A204.1 (cell line): ENCODE measurements at regions not wholly inside any gene's neighbourhood (a gene's known extent, or its start where the extent isn't known, plus 50 kb on each side); places are given as distances from the start of the nearest gene placed in this dataset.
"Not testable (repeated sequence)": the region's sequence is repeated elsewhere in the genome, so short reads cannot be mapped to it uniquely, and the experiment has no call there.

Source experiments
- FAIRE-seq: peaks from 2 replicates; lab custom pipeline; 2012; peaks lifted over from hg19 to GRCh38; lab: Jason Lieb, UNC

DNA sequence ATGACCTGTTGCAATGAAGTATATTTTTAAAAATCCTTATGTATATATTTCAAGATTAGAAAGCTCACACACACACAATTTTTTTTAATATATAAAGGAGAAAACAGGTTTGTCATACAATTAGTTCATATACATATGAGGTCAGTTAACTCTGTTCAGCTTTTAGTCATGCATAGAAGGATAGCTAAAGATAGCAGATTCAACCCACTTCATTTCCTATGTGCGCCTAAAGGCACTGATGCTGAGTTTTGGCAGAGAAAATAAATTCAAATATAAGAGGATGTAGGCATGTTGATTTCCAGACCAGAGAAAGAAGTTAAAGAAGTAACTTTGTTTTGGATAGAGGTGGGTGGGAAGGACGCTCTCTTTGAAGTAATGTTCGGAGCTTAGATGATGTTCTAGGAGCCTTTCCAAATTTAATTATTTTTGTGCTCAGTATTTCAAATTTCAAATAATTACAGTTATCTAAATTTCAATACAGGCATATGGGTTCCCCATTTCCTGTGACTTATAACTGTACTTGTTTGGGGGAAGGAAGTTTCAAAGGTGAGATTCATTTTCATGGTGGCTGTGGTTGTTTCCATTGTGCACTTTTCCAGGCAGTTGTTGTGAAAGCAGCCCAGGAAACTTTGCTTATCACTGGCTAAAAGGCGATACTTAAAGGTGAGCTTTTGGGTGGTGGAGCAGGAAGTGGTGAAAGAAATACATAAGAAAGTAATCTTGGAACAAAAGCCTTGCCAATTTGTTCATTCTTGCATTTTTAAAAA lies 523.4 kb upstream of the FANCL start:
- FAIRE-seq, result no peak

DNA sequence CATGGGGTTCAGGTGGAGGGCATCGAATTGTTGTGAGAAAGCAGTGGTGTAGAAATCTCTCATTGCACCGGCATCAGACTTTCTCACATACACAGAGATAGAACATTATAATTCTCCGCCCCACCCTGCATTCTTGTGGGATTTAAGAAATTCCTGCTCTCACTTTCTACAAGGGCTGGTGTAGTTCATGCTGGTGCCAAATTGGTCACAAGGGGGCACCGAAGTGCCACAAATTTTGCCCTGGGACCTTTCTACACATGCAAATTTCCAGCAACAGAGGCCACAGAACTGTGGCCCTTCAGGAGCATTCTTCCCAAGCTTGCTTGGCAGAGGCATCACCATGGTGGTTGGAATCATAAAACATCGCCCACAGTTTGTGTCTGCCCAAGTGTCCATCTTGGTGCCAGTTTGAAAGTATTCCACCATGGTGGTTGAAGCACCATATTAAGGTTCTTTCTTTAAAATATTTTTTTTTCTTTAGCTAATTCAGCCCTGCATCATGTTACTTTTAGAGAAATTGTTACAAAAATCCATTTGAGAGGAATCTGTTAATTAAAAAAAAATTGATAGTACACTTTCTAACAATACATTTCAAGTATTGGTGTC lies 521.2 kb upstream of the FANCL start:
- no peak for FAIRE-seq

DNA sequence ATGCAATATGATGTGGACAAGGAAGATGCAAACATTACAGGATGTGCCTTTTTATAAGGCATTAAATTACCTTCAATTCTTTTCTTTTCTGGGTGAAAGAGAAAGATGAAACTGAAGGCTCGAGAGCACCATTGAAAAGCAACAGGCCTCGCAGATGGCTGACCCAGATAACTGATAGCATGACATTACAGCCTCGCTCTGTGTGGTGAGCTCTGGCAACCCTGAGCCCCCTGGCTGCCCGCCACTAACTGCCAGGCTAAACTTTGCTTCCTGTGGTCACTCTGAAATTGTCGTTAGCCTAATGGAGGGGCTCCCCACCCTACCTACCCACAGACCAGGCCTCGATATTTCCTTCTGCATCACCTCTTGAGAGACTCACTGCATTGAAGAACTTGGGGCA lies 516.8 kb upstream of the FANCL start:
- FAIRE-seq, result no peak

DNA sequence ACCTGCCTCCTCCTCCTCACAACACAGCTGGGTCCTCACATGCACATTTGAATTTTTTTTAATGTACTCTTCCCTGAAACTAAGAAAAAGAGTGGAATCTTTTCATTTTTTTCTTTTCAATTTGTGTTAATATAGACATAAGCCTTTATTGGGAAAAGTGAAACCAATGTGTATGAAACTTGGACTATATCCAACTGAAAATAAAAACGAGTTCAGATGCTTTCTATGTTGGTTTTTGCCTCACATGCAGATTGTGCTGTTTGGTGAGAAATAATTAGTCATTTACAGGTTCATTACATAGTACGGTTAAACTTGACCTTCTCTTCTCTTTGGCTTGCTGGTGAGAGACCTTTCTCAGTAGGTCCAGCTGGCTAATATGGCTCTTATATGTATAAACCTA lies 515.2 kb upstream of the FANCL start:
- FAIRE-seq, result no peak

DNA sequence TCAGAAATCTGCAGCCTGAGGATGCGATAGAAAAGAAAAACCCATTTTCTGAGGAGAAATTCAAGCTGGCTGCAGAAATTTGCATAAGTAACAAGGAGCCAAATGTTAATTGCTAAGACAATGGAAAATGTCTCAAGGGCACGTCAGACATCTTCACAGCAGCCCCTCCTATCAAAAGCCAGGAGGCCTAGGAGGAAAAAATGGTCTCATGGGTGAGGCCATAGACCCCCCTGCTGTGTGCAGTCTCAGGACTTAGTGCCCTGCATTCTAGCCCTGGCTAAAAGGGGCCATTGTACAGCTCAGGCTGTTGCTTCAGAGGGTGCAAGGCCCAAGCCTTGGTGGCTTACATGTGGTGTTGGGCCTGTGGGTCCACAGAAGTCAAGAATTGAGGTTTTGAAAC lies 511.4 kb upstream of the FANCL start:
- FAIRE-seq, result not testable (repeated sequence)

DNA sequence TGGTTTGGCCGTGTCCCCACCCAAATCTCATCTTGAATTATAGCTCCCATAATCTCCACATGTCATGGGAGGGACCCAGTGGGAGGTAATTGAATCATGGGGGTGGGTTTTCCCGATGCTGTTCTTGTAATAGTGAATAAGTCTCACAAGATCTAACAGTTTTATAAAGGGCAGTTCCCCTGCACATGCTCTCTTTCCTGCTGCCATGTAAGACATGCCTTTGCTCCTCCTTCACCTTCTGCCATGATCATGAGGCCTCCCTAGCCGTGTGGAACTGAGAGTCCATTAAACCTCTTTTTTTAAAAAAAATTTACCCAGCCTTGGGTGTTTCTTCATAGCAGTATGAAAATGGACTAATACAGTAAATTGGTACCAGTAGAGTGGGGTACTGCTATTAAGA lies 510.6 kb upstream of the FANCL start:
- FAIRE-seq, result not testable (repeated sequence)

DNA sequence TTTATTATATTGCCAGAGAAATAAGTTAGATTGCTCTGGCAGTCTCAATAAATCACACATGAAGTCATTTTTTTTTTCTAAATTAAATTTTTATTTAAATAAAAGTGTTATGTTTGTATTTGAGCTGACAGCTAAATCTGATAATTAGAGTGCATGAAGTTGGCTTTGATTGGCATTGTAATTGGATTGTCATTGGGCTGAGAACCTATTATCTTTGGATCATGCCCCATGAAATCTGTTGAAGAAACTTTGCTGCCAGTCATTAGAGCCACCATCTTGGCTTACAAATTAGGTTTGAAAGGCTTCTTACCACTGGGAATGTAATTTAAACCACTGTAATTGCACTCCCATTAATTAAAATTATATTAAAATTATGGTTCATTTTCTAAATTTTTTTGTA lies 507.9 kb upstream of the FANCL start:
- no peak for FAIRE-seq

DNA sequence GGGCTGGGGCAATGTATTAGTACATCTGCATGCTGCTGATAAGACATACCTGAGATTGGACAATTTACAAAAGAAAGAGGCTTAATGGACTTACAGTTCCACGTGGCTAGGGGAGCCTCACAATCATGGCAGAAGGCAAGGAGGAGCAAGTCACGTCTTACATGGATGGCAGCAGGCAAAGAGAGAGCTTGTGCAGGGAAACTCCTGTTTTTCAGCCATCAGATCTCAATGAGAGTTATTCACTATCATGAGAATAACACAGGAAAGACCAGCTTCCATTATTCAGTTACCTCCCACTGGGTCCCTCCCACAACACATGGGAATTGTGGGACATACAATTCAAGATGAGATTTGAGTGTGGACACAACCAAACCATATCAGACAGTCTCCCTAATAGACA lies 504.2 kb upstream of the FANCL start:
- not testable (repeated sequence) for FAIRE-seq

DNA sequence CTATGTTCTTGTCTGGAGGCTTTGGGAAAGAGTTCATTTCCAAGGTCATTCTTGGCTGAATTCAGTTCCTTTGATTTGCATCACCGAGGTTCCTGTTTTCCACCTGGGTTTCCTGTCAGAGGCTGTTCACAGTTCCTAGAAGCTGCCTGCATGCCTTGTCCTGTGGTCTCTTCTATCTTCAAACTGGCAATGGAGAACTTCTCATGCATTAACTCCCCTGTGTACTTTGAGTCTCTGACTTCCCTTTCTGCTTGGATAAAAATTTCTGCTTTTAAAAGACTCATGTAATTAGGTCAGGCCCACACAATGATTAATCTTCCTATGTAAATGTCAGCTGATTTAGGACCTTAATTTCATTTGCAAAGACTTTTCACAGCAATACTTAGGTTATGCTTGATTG lies 499.3 kb upstream of the FANCL start:
- FAIRE-seq, result no peak

DNA sequence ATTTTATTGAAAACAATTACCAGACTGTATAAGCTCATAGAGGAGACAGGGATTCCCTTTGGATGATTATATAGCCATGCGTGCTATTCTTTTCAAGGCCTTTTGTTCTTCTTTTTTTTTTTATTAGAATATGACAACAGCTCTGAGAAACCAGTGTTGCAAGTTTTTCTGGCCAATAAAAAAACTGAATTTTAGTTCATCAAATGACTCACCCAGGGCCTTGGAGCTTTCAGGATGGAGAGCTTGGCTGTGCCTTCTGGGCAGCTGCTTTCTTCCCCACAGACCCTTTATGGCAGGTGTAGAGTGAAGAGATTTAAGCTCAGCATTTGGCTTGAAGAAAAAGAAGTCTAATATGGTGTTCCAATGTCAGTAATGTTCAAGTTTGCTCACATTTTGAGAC lies 497.9 kb upstream of the FANCL start:
- no peak for FAIRE-seq

DNA sequence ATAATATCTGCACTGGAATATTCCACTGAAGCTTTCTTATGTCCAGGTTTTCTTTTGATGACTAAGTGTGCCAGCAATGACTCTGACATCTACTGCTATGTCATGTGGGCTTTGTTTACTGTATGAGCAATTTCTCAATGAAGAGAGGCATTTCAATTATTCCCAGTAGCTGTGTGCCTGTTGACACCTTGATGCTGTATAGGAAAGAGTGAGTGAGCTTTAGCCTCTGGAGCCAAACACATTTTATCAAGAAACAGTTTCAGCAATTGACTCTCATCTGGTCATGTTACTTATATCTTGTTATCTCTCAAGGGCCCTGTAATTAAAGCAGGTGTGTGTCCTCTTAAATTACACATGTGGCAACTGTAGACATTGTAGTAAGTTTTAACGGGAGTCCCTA lies 493.2 kb upstream of the FANCL start:
- FAIRE-seq, result no peak

DNA sequence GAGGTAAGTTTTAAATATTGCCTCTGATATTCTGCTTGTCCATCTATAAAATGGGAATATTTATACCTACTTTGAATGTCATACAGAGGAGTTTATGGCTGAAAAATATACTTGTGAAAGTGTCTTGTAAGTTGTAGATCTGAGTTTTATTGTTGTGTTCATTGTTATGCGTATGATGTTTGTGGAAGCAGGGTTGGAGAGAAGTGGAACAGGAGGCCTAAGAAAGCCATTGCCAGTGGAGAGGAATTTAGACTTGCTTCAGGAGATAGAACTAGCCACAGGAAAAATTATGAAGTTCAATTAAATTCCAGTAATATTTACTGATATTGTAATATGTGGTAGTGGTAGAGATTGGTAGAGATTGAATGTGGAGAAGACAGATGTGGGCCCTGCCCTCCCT lies 491.9 kb upstream of the FANCL start:
- FAIRE-seq, result no peak

DNA sequence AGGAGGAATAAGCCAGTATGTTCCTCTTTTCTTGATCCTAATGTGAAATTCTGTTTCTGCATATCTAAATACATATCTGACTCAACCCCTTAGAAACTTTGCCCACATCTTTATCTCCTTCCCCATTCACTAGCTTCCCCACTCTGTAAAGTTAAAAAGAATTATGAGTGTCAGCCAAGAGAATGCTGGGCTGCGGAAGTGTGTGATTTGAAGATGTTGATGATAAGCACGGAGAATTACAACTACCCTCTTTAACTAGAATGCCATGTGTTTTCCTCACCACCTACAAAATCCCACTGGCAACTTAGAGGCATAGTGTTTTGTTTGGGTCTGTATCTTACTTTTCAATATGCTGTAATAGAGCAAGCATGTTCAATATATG lies 490.4 kb upstream of the FANCL start:
- no peak for FAIRE-seq

DNA sequence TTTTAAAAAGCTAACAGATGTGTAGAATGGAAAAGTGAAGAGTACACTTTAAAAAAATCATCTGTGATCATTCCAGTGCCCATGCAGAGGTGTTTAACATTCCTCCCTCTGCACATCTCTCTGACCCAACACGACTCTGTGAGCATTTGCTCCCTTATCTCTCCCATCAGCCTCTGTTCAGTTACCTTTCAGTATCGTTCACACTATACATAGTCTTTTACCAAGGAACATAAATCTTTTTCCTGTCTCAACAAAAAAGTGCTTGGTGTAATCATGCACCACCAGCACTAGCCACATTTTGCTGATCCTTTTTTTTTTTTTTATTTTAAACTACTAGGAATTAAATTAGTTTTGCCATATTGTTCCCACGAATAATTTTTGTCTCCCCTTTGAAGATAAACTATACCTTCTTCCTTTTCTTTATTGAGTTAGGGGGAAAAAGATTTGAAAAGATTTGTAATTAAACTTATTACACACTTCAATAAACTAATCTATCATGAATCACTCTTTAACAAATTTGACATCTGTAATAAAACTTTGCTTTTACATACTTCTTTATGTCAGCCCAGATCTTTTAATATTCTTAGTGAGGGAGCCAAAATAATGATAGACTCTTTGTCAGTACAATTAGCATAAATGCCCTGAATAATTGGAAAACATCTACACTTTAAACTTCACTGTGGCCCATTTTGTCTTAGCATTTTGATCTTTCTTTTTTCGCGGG lies 489.8 kb upstream of the FANCL start:
- FAIRE-seq, result no peak

DNA sequence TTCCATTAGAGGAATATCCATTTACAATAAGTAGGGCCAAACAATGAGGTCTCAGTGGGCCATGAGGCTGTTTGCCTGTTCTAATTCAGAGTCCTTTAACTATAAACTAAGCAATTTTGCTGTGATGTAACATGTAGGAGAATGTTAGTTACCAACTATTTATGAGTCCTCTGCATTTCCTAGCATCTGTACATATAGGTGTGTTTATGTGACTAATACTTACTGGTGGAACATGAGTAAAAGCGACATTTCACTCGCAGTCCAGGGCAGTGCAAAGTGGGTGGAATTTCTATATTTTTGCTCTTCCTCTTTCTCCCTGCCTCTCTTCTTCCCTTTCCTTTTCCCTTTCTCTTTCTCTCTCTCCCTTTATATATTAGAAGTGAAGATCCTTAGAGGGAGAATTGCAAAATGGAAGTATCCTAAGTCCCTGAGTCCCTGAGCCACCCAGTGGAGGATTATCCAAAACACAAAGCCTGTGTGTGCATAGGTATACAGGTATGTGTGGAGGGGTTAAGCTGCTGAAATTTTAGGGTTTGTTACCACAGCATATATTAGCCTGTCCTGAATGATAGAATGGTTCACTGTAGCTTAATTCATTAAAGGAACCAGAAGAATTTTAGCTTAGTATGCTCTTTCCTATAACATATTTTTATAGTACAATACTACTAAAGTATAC lies 487.0 kb upstream of the FANCL start:
- no peak for FAIRE-seq

DNA sequence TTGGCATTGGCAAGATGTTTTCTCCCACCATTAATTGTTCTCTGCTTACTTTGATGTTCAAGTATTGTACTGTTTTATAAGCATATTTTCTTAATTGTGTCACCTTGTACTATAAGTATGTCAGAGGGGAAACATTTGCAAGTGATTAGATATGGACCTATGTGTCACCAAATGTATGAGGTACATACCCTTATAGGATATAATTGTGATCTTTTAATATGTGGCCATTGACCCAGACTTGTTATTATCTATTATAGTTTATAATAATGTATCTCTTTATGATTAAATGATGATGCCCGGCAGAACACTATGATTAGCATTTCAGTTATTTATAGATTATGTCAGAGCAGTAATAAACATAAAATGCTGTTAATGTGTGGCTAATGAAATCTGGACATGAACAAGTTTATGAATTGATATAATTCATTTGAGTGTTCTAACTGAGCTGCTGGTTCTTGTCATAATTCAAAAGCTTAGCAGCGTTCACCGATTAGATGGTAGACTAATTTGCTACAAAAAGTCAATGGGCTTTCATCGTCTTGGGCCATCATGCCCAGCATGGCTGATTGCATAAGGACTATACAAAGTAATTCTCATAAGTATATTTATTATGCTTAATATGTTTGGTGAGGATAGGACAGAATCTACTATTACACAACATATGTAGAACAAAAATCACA lies 480.9 kb upstream of the FANCL start:
- no peak for FAIRE-seq

DNA sequence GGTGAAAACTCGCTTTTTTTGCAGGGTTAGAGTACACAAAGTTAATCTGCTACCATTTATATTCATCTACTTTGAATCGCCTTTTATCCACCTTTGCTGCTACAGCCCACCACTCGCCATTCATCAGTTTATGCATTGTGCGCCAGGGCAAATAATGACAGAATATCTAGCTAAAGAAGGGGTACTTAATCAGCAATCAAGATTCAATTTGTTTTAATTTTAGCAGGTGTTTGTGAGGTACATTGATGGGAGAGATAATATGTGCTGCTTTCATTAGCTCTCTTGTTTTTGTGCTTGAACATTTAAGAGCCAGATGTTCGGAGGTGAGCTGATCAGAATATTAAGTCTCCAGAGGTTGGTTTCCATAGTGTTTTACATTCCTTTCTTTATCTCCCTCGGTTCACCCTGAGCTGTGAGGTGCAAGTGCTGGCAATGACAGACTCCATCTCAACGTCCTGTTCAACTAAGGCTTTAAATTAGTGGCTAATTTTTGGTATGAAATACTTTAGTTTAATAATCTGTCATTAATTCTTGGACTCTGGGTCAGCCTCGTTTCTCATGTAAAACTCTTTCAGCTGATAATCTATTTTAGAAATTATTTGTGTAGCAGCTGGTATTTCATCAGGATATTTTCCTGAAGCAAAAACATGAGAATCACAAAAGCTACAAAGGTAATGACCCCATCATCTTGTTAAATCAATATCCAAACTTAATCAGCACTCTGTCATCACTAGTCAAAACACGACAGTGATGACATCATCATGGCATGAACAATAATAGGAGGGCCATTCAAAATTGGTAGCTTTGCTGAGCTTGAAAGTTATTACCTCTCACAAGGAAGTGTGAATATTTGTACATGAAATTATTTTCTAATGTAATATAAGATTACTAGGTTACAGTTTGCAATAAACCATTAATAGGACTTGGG lies 479.9 kb upstream of the FANCL start:
- no peak for FAIRE-seq

DNA sequence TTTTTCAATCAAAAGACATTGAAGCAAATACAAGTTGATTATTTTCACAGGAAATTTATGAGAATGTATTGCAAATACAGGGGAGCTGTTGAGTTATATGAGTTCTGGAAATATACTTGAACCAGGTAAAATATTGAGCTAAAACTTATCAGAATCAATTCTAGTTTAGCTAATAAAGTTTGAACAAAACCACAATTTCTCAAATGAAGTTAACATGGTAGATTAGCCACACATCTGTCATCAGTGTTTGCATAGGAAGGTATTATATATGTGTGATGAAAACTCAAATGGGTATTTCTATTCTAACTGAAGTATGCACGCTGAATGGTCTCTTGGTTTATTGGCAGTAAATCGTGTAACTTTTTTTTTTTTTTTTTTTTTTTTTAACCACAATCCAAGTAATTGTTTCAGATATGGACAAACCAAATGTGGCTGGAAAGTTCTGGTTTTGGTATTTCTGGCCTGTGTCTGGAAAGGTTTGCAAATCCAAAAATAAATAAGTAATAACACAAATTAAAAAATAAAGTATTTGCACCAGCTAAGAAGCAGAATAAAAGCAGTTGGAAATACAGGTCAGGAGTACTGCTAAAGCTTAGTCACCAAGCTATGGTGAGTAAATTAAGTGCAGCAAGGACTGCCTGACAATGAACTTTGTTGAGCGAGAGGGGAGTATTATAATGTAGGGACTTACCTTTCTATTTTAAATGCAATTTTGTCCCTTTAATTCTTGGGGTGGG lies 479.1 kb upstream of the FANCL start:
- no peak for FAIRE-seq

DNA sequence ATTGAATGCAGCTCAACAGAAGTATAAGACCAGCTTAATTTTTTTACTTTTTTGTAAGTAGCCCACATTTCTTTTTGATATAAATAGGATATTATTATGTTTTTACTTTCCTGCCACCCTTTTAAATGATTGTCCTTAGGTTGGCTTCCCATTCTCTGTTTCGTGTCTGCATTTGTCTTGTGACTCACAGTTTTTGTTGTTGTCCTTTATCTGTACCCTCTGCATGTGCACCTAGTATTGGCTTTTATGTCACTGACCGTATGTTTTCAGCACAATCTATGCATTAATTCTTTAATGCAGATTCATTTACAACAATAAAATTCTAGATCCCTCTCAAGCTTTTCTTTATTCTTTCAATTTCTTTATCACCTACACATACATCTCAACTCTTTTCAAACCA lies 474.2 kb upstream of the FANCL start:
- FAIRE-seq, result no peak

DNA sequence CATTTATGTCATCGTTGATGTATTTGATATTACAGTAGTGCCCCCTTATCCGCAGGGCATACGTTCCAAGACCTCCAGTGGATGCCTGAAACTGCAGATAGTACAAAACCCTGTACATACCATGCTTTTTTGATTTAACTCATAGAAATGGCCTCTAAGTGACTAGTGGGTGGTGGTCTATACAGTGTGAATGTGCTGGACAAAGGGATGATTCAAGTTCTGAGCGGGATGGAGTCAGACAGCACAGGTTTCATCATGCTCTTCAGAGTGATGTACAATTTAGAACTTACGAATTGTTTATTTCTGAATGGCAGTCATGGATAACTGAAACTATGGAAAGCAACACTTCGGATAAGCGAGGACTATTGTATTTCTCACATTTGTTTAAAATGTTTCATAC lies 473.1 kb upstream of the FANCL start:
- no peak for FAIRE-seq

DNA sequence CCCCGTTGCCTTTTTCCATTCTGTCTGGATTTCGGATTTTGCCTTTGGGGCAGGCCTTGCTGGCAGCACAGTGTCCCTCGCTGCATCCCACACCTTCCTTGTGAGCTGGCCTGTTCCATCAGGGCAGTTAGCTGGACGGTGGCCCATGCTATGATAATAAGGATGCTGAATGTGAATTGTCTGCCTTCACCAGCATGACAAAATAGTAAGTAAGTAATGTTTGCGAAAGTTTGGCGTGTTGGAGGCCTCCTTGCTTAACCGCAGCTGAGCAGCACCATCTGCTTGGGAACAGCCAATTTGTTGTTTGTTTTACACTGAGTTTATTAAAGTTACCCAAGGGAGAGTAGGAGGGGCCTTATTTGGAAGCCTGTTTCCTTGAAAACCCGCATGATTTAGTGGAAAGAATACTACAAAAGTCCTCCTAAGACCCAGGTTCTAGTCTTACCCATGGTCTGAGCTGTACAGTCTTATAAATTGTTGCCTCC lies 469.7 kb upstream of the FANCL start:
- FAIRE-seq, result no peak
